K562 (cell line): ENCODE measurements at regions not wholly inside any gene's neighbourhood (a gene's known extent, or its start where the extent isn't known, plus 50 kb on each side); places are given as distances from the start of the nearest gene placed in this dataset.

Experiments
- ARID2 ChIP-seq: fragments of 450-650 bp; IDR thresholded peaks from 2 replicates; pipeline ENCODE4 v1.6.1; 2017; ENCODE audit warnings: antibody characterized with exemption, mild to moderate bottlenecking
- ETV6 ChIP-seq, 3 experiments: fragments of 150-350 bp in 1 of 3; sonication (generic) in 1 of 3; formaldehyde crosslinking in 1 of 3; IDR thresholded peaks; 2 replicates each; pipeline versions ENCODE4 v1.6.1 to v1.8.0; 2014 to 2022; ENCODE audit warnings: borderline replicate concordance in 2 of 3, low read depth in 2 of 3, antibody characterized with exemption in 1 of 3, low read length in 1 of 3, mild to moderate bottlenecking in 1 of 3, missing genetic modification reagents in 1 of 3
- HNRNPK ChIP-seq: fragments of 200-400 bp; formaldehyde crosslinking; IDR thresholded peaks from one replicate; pipeline ENCODE4 v1.6.1; 2018; ENCODE audit warnings: mild to moderate bottlenecking, low read depth, low read length; ENCODE audit not compliant: poor library complexity, severe bottlenecking
- LCOR ChIP-seq: sonication (generic); formaldehyde crosslinking; IDR thresholded peaks from 2 replicates; pipeline ENCODE4 v1.8.0; 2022; ENCODE audit warnings: mild to moderate bottlenecking, missing genetic modification reagents
- PRMT5 ChIP-seq: sonication (generic); formaldehyde crosslinking; IDR thresholded peaks from 2 replicates; pipeline ENCODE4 v1.5.0; 2020; ENCODE audit warnings: missing genetic modification reagents
- RBM22 ChIP-seq: fragments of 200-400 bp; formaldehyde crosslinking; IDR thresholded peaks from 2 replicates; pipeline ENCODE4 v1.6.1; 2018; ENCODE audit warnings: low read length, low read depth; ENCODE audit not compliant: poor library complexity, severe bottlenecking
- ZBTB17 ChIP-seq: fragments of 450-650 bp; formaldehyde crosslinking; IDR thresholded peaks from 2 replicates; pipeline ENCODE4 v1.4.0; 2020; ENCODE audit warnings: mild to moderate bottlenecking
- TF ChIP-seq, protein P1 (sequence below): fragments of 450-650 bp; IDR thresholded peaks from 2 replicates; pipeline ENCODE4 v1.7.1; 2018; ENCODE audit warnings: mild to moderate bottlenecking, low read depth; ENCODE audit not compliant: partially characterized antibody
- TF ChIP-seq, protein P2 (sequence below): fragments of 450-650 bp; IDR thresholded peaks from 2 replicates; pipeline ENCODE4 v1.6.1; 2018; ENCODE audit warnings: mild to moderate bottlenecking, low read depth; ENCODE audit not compliant: partially characterized antibody
- TF ChIP-seq, protein P3 (sequence below): sonication (generic); formaldehyde crosslinking; IDR thresholded peaks from 2 replicates; pipeline ENCODE4 v1.8.0; 2022; ENCODE audit warnings: mild to moderate bottlenecking, missing genetic modification reagents, borderline replicate concordance

DNA sequence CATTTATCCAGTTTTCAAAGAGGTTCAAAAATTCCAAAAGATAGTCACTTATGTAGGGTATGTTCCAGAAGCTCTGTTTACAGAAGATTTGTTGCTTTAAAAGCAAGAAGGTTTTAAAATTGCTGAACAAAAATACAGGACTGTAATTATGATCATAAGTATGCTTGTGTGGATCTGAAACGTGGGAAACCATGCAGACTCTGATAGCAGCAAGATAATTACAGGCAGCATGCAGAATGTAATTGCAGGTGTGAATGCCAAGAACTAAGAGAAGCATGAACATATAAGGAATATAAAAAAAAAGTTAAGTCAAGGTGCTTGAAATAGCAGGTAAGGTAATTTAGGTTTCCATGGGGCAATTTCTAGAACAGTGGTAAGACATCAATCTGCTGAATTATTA is 405.7 kb downstream of the ARL4A start (continued):
- TF ChIP-seq, protein P1, sequence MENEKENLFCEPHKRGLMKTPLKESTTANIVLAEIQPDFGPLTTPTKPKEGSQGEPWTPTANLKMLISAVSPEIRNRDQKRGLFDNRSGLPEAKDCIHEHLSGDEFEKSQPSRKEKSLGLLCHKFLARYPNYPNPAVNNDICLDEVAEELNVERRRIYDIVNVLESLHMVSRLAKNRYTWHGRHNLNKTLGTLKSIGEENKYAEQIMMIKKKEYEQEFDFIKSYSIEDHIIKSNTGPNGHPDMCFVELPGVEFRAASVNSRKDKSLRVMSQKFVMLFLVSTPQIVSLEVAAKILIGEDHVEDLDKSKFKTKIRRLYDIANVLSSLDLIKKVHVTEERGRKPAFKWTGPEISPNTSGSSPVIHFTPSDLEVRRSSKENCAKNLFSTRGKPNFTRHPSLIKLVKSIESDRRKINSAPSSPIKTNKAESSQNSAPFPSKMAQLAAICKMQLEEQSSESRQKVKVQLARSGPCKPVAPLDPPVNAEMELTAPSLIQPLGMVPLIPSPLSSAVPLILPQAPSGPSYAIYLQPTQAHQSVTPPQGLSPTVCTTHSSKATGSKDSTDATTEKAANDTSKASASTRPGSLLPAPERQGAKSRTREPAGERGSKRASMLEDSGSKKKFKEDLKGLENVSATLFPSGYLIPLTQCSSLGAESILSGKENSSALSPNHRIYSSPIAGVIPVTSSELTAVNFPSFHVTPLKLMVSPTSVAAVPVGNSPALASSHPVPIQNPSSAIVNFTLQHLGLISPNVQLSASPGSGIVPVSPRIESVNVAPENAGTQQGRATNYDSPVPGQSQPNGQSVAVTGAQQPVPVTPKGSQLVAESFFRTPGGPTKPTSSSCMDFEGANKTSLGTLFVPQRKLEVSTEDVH, result no peak
- TF ChIP-seq PRMT5 (CRISPR knock-in tag) (no peak), LCOR (CRISPR knock-in tag) (no peak), ZBTB17 (no peak), HNRNPK (no peak), ETV6 (IDR thresholded peaks at IDR 0.05; ENCODE audit: borderline replicate concordance in 1 of 2, low read depth in 2 of 2, low read length in 1 of 2) (no peak), ETV6 (CRISPR knock-in tag; IDR thresholded peaks at IDR 0.05; ENCODE audit: borderline replicate concordance) (no peak), RBM22 (no peak), ARID2 (no peak)
- TF ChIP-seq, protein P2, sequence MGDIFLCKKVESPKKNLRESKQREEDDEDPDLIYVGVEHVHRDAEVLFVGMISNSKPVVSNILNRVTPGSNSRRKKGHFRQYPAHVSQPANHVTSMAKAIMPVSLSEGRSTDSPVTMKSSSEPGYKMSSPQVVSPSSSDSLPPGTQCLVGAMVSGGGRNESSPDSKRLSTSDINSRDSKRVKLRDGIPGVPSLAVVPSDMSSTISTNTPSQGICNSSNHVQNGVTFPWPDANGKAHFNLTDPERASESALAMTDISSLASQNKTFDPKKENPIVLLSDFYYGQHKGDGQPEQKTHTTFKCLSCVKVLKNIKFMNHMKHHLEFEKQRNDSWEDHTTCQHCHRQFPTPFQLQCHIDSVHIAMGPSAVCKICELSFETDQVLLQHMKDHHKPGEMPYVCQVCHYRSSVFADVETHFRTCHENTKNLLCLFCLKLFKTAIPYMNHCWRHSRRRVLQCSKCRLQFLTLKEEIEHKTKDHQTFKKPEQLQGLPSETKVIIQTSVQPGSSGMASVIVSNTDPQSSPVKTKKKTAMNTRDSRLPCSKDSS, result no peak
- TF ChIP-seq, protein P3, sequence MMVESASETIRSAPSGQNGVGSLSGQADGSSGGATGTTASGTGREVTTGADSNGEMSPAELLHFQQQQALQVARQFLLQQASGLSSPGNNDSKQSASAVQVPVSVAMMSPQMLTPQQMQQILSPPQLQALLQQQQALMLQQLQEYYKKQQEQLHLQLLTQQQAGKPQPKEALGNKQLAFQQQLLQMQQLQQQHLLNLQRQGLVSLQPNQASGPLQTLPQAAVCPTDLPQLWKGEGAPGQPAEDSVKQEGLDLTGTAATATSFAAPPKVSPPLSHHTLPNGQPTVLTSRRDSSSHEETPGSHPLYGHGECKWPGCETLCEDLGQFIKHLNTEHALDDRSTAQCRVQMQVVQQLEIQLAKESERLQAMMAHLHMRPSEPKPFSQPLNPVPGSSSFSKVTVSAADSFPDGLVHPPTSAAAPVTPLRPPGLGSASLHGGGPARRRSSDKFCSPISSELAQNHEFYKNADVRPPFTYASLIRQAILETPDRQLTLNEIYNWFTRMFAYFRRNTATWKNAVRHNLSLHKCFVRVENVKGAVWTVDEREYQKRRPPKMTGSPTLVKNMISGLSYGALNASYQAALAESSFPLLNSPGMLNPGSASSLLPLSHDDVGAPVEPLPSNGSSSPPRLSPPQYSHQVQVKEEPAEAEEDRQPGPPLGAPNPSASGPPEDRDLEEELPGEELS (CRISPR knock-in tag), result no peak
